ENCODE measurements at regions not wholly inside any gene's neighbourhood (a gene's known extent, or its start where the extent isn't known, plus 50 kb on each side); places are given as distances from the start of the nearest gene placed in this dataset.

DNA sequence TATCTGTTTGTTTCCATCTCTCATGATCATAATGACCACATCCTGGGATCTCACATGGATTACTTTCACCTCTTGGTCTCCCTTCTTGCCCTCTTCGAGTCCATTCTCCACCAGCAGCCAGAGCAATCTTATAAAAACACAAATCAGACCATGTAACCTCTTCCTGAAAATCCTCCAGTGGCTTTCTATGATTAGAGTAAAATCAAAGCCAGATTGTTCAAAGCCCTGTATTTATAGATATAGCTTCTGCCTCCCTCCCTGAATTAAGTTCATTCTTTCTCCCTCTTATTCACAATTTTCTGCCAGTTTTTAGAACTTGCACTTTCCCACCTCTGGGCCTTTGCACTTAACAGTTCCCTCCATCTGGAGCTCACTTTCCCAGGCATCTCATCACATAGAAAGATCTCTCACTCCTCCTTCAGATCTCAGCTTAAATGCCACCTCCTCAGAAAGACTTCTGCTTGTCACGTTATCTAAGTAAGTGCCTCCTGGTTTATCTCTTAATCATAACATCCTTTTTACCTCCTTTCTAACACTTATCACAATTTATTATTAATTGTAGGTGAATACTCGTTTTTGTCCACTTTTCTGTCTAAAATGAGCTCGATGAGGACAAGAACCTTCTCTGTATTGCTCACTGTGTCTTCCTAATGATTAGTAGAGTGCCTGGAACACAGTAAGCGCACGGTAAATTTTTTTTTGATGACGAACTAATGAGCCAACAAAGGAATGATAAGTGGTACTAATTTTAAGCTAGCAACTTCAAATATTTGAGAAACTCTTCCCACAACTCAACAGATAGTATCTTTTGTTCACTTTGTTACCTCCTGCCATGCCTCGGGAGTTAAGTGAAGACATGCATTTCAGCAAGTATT lies 80.5 kb downstream of the CYB561 start:
- TF ChIP-seq CTCF (IDR thresholded peaks at IDR 0.05) (no peak), POLR2A (IDR thresholded peaks at IDR 0.05) (no peak)

Data from uterus (tissue), 2 donors.